Heart right ventricle (tissue), 16 donors: ENCODE measurements at regions not wholly inside any gene's neighbourhood (a gene's known extent, or its start where the extent isn't known, plus 50 kb on each side); places are given as distances from the start of the nearest gene placed in this dataset.
A peak's percentile ranks its signal among the peaks of the same experiment; 100 is the strongest.

Source experiments
- ATAC-seq, 8 donors: fragments of 200-7000 bp; cut with Tn5 transposase; one replicate each; pipeline ENCODE4 v1.9.1; 2020; ENCODE audit warnings: mild to moderate bottlenecking in 8 of 8, moderate library complexity in 8 of 8, moderate number of reproducible peaks in 1 of 8
- DNase-seq, 2 donors: peaks; one replicate each; pipeline ENCODE4 v3.0.0-alpha.2; 2020
- H3K27ac ChIP-seq, 10 donors: fragments of 200-600 bp; sonication (generic) in 2 of 10; one replicate each; pipeline versions ENCODE4 v1.5.0 to v1.8.0; 2020 to 2022; ENCODE audit warnings: mild to moderate bottlenecking in 3 of 10
- H3K27me3 ChIP-seq, 7 donors: fragments of 200-600 bp; one replicate each; pipeline ENCODE4 v1.8.0; 2021 to 2022; ENCODE audit warnings: mild to moderate bottlenecking in 2 of 7
- H3K36me3 ChIP-seq, 9 donors: fragments of 200-600 bp; sonication (generic) in 1 of 9; one replicate each; pipeline versions ENCODE4 v1.5.0 to v1.8.0; 2020 to 2022; ENCODE audit warnings: mild to moderate bottlenecking in 2 of 9
- H3K4me1 ChIP-seq, 9 donors: fragments of 200-600 bp; sonication (generic) in 1 of 9; one replicate each; pipeline versions ENCODE4 v1.5.0 to v1.8.0; 2020 to 2022; ENCODE audit warnings: mild to moderate bottlenecking in 4 of 9
- H3K4me3 ChIP-seq, 10 donors: fragments of 200-600 bp; sonication (generic) in 2 of 10; one replicate each; pipeline versions ENCODE4 v1.5.0 to v1.8.0; 2020 to 2022; ENCODE audit warnings: mild to moderate bottlenecking in 7 of 10, moderate library complexity in 2 of 10
- H3K9me3 ChIP-seq, 11 donors: fragments of 200-600 bp in 10 of 11; sonication (generic) in 2 of 11; one replicate each; pipeline versions ENCODE4 v1.5.0 to v1.8.0; 2013 to 2022; ENCODE audit warnings: mild to moderate bottlenecking in 2 of 11, control low read depth in 1 of 11, moderate library complexity in 1 of 11
- WGBS, 2 donors: extraction: QIAGEN DNeasy Blood & Tissue Kit; methylation state at CpG; one replicate each; pipeline ENCODE4 v1.1.7; 2013; ENCODE audit warnings: inconsistent platforms in 1 of 2; 5-methylcytosine and 5-hydroxymethylcytosine counted together
- intact Hi-C, 10 donors: fragments of 100-400 bp; cut with DNase I; formaldehyde crosslinking; loops; one replicate each; pipeline versions ENCODE4 v1.11.1 to v1.14.2; 2022
- TF ChIP-seq, protein P1 (sequence below), 9 donors: fragments of 200-600 bp; sonication (generic) in 2 of 9; IDR thresholded peaks; one replicate each; pipeline versions ENCODE4 v1.5.0 to v1.8.0; 2021 to 2022; ENCODE audit warnings: antibody characterized with exemption in 9 of 9, mild to moderate bottlenecking in 5 of 9, moderate library complexity in 1 of 9
- donor health status: Arrhythmogenic right ventricular cardiomyopathy.
- donor health status: ischemic (EF 13 %, LVEDD 7.1; RV severe dilation, severe dysfunction).
- donor health status: healthy with polysubstance abuse.
- donor health status: DM: no; HTN: yes; CAD: no.
- donor health status: DM: no; HTN: no; CAD: no.
- donor health status: ischemic (EF 25% LVEDD 6.9; RV normal size, moderate dysfunction).
- donor health status: ischemic (EF 25% LVEDD 5.7; RV mildly dilated, moderate dysfunction).
- donor health status: healthy.
- donor health status: DM: yes; HTN: yes; CAD: no.
- donor health status: Ischemic cardiomyopathy.
- donor health status: ischemic (EF 35%, LVEDD 5.7; RV mildly dilated, moderate dysfunction).
- donor health status: nonischemic (EF 11% LVEDD 7.7; RV severe dilation, severe dysfunction).
- donor health status: DM: yes; HTN: yes; CAD: no.
- donor health status: PGD.
- donor health status: ischemic (EF 29% LVEDD 5.4; RV normal size, mild dysfunction).
- donor health status: nonischemic (EF 23%, LVEDD 6.1; RV moderate dilation, normal function).

- Histone ChIP-seq H3K9me3 (no peaks in the 10 kb centered on the region), H3K36me3 (no peaks in the 10 kb centered on the region), H3K4me1 (no peaks in the 10 kb centered on the region), H3K4me3 (no peak overlapping the region), H3K27me3 (peaks cover 0 to 35% (median 0%) of the 10 kb centered on the region in 7 donors), H3K27ac (no peak overlapping the region)
- ATAC-seq (peak in 6 of 8 donors; percentile 27 to 70 (median 52)), DNase-seq (peak; percentile 5 to 16)
- TF ChIP-seq, protein P1, sequence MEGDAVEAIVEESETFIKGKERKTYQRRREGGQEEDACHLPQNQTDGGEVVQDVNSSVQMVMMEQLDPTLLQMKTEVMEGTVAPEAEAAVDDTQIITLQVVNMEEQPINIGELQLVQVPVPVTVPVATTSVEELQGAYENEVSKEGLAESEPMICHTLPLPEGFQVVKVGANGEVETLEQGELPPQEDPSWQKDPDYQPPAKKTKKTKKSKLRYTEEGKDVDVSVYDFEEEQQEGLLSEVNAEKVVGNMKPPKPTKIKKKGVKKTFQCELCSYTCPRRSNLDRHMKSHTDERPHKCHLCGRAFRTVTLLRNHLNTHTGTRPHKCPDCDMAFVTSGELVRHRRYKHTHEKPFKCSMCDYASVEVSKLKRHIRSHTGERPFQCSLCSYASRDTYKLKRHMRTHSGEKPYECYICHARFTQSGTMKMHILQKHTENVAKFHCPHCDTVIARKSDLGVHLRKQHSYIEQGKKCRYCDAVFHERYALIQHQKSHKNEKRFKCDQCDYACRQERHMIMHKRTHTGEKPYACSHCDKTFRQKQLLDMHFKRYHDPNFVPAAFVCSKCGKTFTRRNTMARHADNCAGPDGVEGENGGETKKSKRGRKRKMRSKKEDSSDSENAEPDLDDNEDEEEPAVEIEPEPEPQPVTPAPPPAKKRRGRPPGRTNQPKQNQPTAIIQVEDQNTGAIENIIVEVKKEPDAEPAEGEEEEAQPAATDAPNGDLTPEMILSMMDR (IDR thresholded peaks at IDR 0.05), result peak in 6 of 9 donors; percentile 20 to 45 (median 37)
- intact Hi-C loops, result no loop called here
- 39 to 42% methylated on average over 6 of the region's 6 CpGs for WGBS, 2 donors
These were observed 85.0 kb upstream of the ZNF81 start for GRCh38 chrX:47751670-47752069.

GRCh38 chrX:47749185-47749967 is 87.3 kb upstream of the ZNF81 start:
- TF ChIP-seq, protein P1 (IDR thresholded peaks at IDR 0.05), result no peak
- DNase-seq (peak in 1 of 2 donors; percentile 5), ATAC-seq (peak in 2 of 8 donors; percentile 39 to 50)
- Histone ChIP-seq H3K4me1 (no peaks in the 10 kb centered on the region), H3K27ac (no peak overlapping the region), H3K4me3 (no peak overlapping the region), H3K27me3 (peaks cover 0 to 44% (median 0%) of the 10 kb centered on the region in 7 donors), H3K9me3 (no peaks in the 10 kb centered on the region), H3K36me3 (no peaks in the 10 kb centered on the region)
- intact Hi-C loops, result loop anchor here in 3 of 10 donors (10.0 kb wide), 2 partner anchors 65 to 855 kb away; no protein-coding TSS in a partner anchor
- 52 to 64% methylated on average over 7 of the region's 7 CpGs for WGBS, 2 donors

GRCh38 chrX:47748576-47748975 is 88.1 kb upstream of the ZNF81 start:
- H3K9me3 ChIP-seq, result no peaks in the 10 kb centered on the region

DNA sequence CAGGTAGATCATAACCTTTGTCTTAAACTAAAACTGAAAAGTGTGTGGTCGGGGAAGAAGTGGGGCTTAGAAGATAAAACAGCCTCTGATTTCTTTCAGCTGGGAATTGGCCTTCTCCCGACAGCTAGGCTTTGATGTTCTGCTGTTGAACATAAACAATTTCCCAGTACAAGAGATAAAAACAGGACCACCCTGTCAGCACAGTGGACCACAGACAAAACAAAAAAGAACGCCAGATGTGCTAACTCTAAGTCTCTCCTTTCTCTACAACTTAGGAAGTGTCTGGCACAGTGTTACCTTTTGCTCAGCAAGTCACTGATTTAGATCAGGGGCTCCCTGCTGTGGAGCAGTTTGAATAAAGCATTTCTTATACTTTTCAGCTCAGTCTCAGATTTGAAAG is 87.5 kb upstream of the UXT start:
- 62 to 68% methylated on average over 3 of the region's 3 CpGs for WGBS, 2 donors
- Histone ChIP-seq H3K27ac (no peak overlapping the region), H3K36me3 (no peaks in the 10 kb centered on the region), H3K4me3 (no peak overlapping the region), H3K27me3 (peaks cover 0 to 44% (median 0%) of the 10 kb centered on the region in 7 donors), H3K9me3 (no peaks in the 10 kb centered on the region), H3K4me1 (no peaks in the 10 kb centered on the region)
- DNase-seq (no peak), ATAC-seq (no peak)
- TF ChIP-seq, protein P1 (IDR thresholded peaks at IDR 0.05), result no peak
- intact Hi-C loops, result loop anchor here in 3 of 10 donors (10.0 kb wide), 2 partner anchors 62 to 852 kb away; no protein-coding TSS in a partner anchor

More at GRCh38 chrX:47748576-47748975, 88.1 kb upstream of the ZNF81 start:
- no peak for DNase-seq
- Histone ChIP-seq H3K4me1 (no peaks in the 10 kb centered on the region), H3K27ac (no peak overlapping the region), H3K36me3 (no peaks in the 10 kb centered on the region), H3K27me3 (peaks cover 0 to 44% (median 0%) of the 10 kb centered on the region in 7 donors), H3K4me3 (no peak overlapping the region)
- ATAC-seq, result no peak
- 82 to 86% methylated on average over 4 of the region's 4 CpGs for WGBS, 2 donors
- TF ChIP-seq, protein P1 (IDR thresholded peaks at IDR 0.05), result no peak
- intact Hi-C loops, result loop anchor here in 3 of 10 donors (10.0 kb wide), 2 partner anchors 64 to 854 kb away; no protein-coding TSS in a partner anchor
